Activated naive CD8-positive, alpha-beta T cell treated with anti-CD3 and anti-CD28 coated beads, Interleukin-2, amount 50 U/mL, for 24 hours (primary cell): ENCODE measurements at regions not wholly inside any gene's neighbourhood (a gene's known extent, or its start where the extent isn't known, plus 50 kb on each side); places are given as distances from the start of the nearest gene placed in this dataset.

Source experiments
- ATAC-seq: fragments of 150-1000 bp; cut with Tn5 transposase; one replicate; pipeline ENCODE4 v1.10.0; 2021
- DNase-seq: peaks from one replicate; pipeline ENCODE4 v3.0.0; 2021
- H3K27ac Mint-ChIP-seq: one replicate; pipeline ENCODE4 v1.8.0; 2021; ENCODE audit warnings: mild to moderate bottlenecking, mixed read lengths
- H3K27me3 Mint-ChIP-seq: one replicate; pipeline ENCODE4 v1.8.0; 2021; ENCODE audit warnings: mixed read lengths
- H3K36me3 Mint-ChIP-seq: one replicate; pipeline ENCODE4 v1.8.0; 2021; ENCODE audit warnings: low read depth, mixed read lengths
- H3K4me1 Mint-ChIP-seq: one replicate; pipeline ENCODE4 v1.8.0; 2021; ENCODE audit warnings: mixed read lengths
- H3K4me3 Mint-ChIP-seq: one replicate; pipeline ENCODE4 v1.8.0; 2021; ENCODE audit warnings: mild to moderate bottlenecking, moderate library complexity, mixed read lengths
- H3K9me3 Mint-ChIP-seq: one replicate; pipeline ENCODE4 v1.8.0; 2021; ENCODE audit warnings: mixed read lengths

DNA sequence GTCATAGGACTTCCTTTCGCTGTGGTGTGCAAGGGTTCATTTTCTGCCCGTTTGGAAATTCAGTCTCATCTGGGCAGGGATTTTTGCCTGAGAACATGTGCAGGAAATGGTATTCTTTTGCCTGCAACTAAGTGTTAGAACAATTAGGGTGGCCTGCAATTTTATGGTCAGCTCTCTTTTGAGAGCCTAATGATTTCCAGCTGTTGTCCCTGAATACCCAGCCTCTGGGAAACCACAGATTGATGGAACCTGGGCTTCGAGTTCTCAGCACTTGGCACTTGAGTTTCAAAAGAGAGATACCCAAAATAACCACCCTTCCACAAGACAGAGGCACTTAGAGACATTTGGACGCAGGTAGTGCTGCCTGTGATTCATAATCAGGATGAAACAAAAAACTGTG, 217.2 kb upstream of the FOXA2 start:
- Mint-ChIP-seq H3K9me3 (no peaks in the 10 kb centered on the region), H3K27ac (no peak overlapping the region)
- DNase-seq: no peak

DNA sequence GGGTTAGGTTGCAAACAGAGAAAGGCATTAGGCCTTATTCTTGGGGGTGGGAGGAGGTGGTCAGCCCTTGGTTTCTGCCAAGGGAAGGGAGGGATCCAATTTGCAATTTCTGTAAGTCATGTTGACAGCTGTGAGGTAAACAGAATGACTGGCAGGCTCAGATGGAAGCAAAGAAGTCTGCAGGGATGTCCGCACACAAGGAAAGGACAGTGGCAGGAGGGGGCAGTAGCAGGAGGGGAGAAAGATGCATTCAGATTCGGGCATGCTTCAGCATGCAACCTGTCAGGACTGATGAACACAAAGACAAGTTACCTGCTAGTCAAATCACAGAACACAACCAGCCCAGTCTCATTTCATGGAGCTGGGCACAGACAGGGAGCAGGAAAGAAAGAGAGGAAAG, 217.9 kb upstream of the FOXA2 start:
- Mint-ChIP-seq H3K36me3 (no peaks in the 10 kb centered on the region), H3K4me3 (no peak overlapping the region), H3K27me3 (no peaks in the 10 kb centered on the region), H3K9me3 (no peaks in the 10 kb centered on the region), H3K27ac (no peak overlapping the region), H3K4me1 (no peaks in the 10 kb centered on the region)
- DNase-seq (no peak), ATAC-seq (no peak)

More for the DNA sequence above, 217.2 kb upstream of the FOXA2 start:
- no peak for ATAC-seq
- H3K4me1 Mint-ChIP-seq: no peaks in the 10 kb centered on the region
- no peak overlapping the region for H3K4me3 Mint-ChIP-seq
- H3K36me3 Mint-ChIP-seq: no peaks in the 10 kb centered on the region
- H3K27me3 Mint-ChIP-seq: no peaks in the 10 kb centered on the region

DNA sequence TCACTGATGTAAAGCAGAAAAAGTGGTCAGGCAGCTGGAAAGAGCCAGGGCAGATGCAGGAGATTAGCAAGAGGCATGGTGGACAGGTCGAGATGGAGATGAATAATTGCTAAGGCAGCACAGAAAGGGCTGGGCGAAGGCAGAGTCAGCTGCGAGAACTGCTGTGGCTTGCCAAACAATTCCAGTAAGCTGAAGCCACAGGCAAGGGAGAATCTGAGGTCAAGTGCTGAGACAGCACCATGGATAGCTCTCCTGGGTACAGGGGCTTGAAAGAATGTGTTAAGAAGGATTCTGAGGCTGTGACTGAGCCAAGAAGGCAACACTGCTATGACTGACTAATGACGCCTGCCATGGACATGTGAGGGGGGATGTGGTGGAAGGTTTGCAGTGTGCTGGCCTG, 220.8 kb upstream of the FOXA2 start:
- Mint-ChIP-seq H3K27ac (no peak overlapping the region), H3K9me3 (no peaks in the 10 kb centered on the region), H3K4me1 (no peaks in the 10 kb centered on the region), H3K4me3 (no peak overlapping the region), H3K36me3 (no peaks in the 10 kb centered on the region), H3K27me3 (no peaks in the 10 kb centered on the region)
- no peak for ATAC-seq
- no peak for DNase-seq

DNA sequence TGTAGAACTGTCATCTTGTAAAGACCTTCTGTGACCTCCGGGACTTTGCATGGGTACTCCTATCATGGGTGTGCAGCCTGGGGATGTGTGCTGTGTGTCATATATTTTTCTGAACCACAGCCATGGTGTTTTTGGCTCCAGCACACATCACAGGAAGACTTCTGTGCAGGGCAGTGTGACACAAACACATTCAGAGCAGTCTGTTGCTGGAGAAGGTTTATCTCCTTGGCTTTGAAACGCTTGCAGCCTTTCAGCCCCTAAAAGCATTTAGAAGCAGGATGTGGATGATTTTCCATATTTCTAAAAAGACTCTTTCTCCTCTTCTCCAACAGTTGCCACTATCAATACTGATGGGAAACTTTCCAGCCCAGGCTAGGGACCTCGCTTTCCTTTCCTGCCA, 221.6 kb upstream of the FOXA2 start:
- ATAC-seq: no peak
- H3K4me3 Mint-ChIP-seq: no peak overlapping the region

DNA sequence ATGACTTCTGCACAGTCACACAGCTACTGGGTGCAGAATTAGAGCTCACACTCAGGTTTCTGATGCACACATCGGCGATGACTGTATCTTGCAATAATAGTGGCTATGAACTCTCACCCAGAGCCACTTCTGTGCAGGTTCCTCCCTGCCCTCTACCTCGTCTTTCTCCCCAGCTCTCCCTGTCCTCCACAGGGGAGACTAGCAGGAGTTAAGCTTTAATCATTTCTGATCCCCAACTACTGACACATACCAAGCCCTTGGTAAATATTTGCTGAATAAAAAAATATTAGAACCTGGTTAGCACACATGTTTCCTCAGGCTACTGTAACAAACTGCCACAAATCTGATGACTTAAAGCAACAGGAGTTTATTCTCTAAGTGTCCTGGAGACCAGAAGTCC, 222.7 kb upstream of the FOXA2 start:
- DNase-seq (no peak), ATAC-seq (no peak)
- Mint-ChIP-seq H3K4me3 (no peak overlapping the region), H3K4me1 (no peaks in the 10 kb centered on the region), H3K9me3 (no peaks in the 10 kb centered on the region), H3K36me3 (no peaks in the 10 kb centered on the region), H3K27me3 (no peaks in the 10 kb centered on the region), H3K27ac (no peak overlapping the region)

More for the DNA sequence above, 221.6 kb upstream of the FOXA2 start:
- no peaks in the 10 kb centered on the region for H3K27me3 Mint-ChIP-seq
- H3K36me3 Mint-ChIP-seq: no peaks in the 10 kb centered on the region
- no peak overlapping the region for H3K27ac Mint-ChIP-seq
- no peaks in the 10 kb centered on the region for H3K9me3 Mint-ChIP-seq
- H3K4me1 Mint-ChIP-seq: no peaks in the 10 kb centered on the region
- no peak for DNase-seq

DNA sequence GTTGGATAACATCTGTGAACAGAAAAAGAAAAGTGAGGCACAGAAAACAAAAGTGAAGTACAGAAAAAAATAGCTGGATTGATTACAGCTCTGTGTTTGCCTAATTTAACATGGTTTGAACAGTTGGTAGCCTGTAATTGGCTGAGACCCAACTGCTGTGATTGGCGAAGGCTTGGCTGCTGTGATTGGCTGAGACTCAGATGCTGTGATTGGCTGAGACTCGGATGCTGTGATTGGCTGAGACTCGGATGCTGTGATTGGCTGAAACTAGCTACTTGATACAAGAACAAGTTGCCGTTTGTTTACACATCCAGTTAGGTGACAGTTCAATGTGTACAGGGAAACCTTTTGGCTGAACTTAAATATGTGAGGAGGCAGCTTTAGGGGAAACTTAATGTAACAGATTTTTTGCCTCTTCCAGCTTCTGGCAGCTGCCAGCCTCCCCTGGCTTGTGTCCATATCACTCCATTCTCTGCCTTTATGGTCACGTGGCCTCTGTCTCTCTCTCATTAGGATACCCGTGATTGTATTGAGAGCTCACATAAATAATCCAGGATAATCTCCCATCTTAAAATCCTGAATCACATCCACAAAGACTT, 223.4 kb upstream of the FOXA2 start:
- Mint-ChIP-seq H3K4me1 (no peaks in the 10 kb centered on the region), H3K27me3 (no peaks in the 10 kb centered on the region), H3K4me3 (no peak overlapping the region), H3K27ac (no peak overlapping the region), H3K36me3 (no peaks in the 10 kb centered on the region), H3K9me3 (no peaks in the 10 kb centered on the region)
- DNase-seq (no peak), ATAC-seq (no peak)

DNA sequence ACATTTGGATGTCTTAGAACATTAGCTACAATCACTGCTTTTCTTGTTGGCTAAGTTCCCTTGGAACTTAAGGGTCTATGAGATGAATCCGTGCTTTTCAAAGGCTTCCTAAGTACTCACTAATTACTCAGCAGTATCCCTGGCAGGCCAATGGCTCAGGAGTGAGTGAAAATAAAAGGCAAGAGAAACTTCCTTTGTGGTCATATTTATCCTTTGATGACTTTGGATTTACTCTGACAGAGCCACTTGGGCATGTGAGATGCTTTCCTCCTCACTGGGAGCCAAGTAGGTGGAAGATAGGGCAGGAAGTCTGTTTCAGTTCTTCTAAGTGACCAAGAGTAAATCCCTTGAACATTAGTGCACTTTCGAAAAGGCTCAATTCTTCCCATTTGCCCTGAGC, 224.3 kb upstream of the FOXA2 start:
- no peak for ATAC-seq
- H3K4me1 Mint-ChIP-seq: no peaks in the 10 kb centered on the region

DNA sequence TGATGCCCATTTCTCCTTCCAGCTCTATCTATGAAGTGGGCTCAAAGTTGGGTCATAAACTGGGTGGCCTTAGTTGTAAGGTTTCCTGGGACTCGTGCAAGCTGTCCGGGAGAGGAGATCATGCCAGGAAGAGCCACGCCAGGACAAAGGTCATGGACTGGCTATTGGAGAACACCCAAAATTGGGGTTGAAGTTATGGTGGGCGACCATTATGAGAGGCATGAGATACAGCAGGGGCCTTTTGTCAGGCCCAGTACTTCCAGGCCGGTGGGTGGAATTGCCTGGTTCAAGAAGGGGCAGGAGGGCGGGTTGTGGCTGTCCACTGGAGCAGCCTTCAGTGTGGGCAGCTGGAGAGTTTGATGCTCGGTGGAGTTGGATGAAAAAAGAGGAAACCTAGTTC, 225.1 kb upstream of the SSTR4 start:
- Mint-ChIP-seq H3K27me3 (peaks cover 6% of the 10 kb centered on the region), H3K9me3 (no peaks in the 10 kb centered on the region), H3K4me1 (no peaks in the 10 kb centered on the region), H3K27ac (no peak overlapping the region), H3K4me3 (no peak overlapping the region), H3K36me3 (no peaks in the 10 kb centered on the region)
- no peak for DNase-seq
- no peak for ATAC-seq

More for the DNA sequence above, 224.3 kb upstream of the FOXA2 start:
- Mint-ChIP-seq H3K4me3 (no peak overlapping the region), H3K36me3 (no peaks in the 10 kb centered on the region), H3K27ac (no peak overlapping the region), H3K27me3 (peaks cover 2% of the 10 kb centered on the region), H3K9me3 (no peaks in the 10 kb centered on the region)
- DNase-seq: no peak

DNA sequence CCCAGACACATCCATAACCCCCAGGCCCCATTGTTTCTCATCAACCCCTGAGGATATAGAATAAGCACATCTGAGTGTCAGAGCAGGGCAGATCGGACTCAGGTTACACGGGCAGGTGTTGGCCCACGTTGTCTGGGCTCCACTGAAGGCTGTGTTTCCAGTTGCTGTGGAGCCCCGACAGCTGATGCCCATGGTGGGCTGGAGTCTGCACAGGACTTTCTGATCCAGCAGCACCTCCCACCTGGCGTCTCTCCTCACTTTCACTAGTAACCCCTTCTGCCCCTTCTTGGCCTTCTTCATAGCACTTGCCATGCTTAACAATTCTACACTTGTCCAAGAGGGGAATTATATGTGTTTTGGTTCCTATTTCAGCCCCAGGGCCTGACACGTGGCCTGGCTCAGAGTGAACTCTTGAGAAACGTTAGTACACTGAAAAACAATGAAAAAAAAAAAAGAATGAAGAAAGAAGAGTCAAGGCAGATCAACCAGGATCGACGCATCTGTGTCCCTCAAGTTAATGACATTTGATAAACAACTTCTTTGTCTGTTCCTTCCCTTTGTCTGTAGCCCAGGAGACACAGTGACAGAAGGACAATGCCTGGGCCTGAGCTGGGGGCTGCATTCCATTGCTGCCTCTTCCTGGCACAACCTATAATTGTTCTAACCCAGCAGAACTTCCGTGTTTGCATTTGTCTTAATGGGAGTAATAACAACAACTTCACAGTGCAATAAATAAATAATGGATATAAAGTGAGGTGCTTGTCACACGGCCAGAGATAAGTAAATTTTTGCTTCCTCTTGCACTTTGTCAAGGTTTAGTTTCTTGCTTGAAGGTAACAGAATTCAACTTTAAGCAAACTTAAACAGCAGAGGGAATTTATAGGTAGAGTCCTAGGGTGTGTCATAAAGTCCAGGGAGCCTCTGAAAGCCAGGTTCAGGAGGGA, 224.2 kb upstream of the SSTR4 start:
- no peaks in the 10 kb centered on the region for H3K9me3 Mint-ChIP-seq
- H3K4me3 Mint-ChIP-seq: no peak overlapping the region
- no peaks in the 10 kb centered on the region for H3K4me1 Mint-ChIP-seq
- H3K36me3 Mint-ChIP-seq: no peaks in the 10 kb centered on the region
- no peak overlapping the region for H3K27ac Mint-ChIP-seq
- ATAC-seq (no peak), DNase-seq (no peak)
- H3K27me3 Mint-ChIP-seq: peaks cover 8% of the 10 kb centered on the region

DNA sequence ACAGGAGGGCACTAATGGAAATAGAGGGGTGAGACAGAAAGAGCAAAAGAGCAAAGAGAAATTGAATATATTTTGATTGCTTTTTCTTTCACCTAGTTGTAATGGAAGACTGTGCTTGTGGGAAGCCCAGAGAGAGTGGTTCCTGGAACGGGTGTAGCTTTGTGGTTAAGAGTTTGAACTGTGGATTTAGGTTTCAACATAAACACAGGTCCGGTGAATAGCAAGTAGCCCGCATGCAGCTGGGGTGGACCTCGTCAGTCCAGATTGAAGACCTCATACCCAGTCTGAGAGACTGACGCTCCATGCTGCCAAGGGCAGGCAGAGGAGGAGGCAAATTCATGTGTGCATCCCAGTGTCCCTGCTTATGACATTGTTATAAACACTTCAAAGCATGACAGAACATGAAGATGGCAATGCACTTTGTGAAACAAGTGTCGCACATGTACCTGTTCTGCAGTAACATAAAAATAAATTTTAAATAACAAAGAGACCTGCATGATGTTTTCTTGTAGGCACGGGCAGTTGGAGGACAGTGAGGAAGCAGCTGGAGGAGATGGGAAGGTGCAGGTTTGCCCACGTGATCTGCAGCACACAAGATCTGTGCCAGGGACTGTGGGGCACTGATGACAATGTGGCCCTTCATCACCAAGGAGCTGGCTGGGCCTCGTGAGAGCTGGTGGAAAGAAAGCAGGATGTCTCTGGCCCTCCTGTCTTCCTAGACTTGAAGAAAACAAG, 220.5 kb upstream of the SSTR4 start:
- no peaks in the 10 kb centered on the region for H3K4me1 Mint-ChIP-seq

DNA sequence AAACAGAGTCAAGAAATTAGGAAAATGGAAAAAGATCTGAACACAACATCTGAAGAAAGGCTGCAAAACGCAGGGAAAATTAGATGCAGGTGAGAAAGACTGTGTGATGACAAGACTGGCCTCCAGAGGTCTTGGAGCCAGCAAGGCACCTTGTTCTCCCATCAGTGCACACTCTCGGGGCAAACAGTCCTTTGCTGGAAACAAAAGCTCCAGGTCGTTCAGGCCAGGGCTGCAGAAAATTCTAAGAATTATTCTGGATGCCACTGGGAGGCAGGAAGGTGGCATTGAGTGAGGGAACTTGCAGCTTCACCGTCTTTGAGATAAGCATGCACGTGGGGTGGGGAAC, 219.9 kb upstream of the SSTR4 start:
- no peak for ATAC-seq
- Mint-ChIP-seq H3K4me3 (no peak overlapping the region), H3K27ac (no peak overlapping the region), H3K27me3 (peaks cover 8% of the 10 kb centered on the region), H3K4me1 (no peaks in the 10 kb centered on the region), H3K9me3 (no peaks in the 10 kb centered on the region), H3K36me3 (no peaks in the 10 kb centered on the region)
- DNase-seq: no peak

More for the DNA sequence above, 220.5 kb upstream of the SSTR4 start:
- DNase-seq (no peak), ATAC-seq (no peak)
- Mint-ChIP-seq H3K27me3 (peaks cover 8% of the 10 kb centered on the region), H3K4me3 (no peak overlapping the region), H3K36me3 (no peaks in the 10 kb centered on the region), H3K27ac (no peak overlapping the region), H3K9me3 (no peaks in the 10 kb centered on the region)

DNA sequence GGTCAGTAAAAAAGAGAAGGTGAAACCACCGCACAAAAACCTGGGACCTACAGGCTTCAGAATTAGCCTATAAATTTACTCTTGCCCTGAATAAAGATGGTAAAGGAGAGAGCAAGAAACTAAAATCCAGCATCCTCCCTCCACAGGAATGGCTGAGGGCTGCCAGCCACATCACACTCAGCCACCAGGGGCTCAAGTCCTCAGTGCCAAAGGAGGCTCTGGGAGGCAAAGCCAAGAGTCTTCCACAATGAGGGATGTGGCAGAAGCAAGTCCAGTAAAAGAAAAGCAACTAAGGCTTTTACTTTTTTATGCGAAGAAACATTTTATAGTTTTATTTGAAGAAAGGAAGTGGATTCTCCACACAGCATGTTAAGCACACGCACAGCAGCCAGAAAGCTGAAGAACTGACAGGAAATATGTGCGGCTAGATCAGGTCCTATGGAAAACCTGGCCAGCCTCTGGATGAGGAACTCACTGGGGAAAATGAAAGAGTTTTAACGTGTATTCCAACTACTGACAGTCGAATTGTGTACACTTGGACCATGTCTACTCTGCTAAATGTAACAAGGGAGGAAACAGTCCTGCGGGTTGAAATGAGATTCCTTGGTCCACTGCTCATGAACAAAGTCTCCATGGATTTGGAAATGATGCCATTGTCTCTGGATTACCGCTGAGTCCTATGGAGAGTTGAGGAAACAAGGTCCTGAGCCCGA, 219.4 kb upstream of the SSTR4 start:
- no peak overlapping the region for H3K27ac Mint-ChIP-seq
- H3K4me3 Mint-ChIP-seq: no peak overlapping the region
- no peak for ATAC-seq
- H3K4me1 Mint-ChIP-seq: no peaks in the 10 kb centered on the region
- no peak for DNase-seq
- H3K27me3 Mint-ChIP-seq: peaks cover 8% of the 10 kb centered on the region
- H3K9me3 Mint-ChIP-seq: no peaks in the 10 kb centered on the region
- H3K36me3 Mint-ChIP-seq: no peaks in the 10 kb centered on the region

DNA sequence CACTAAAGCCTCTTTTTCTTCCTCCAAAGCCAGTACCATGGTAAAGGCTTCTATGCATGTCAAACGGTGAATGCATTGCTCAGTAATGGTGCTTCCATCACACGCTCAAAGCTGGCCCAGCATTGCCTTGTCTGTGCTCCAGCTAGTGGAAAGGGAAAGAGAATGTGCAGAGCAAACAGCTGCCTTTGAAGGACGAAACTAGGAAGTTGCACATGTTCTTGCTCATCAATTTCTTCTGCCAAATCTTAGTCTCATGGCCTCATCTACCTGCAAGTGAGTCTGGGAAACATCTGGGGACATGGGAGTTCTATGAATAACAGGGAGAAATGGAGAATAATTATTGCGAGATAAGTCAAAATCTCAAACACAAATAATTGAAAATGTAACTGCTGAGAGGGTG, 216.5 kb upstream of the SSTR4 start:
- no peak for DNase-seq
- H3K9me3 Mint-ChIP-seq: no peaks in the 10 kb centered on the region
- H3K4me3 Mint-ChIP-seq: no peak overlapping the region
- no peaks in the 10 kb centered on the region for H3K4me1 Mint-ChIP-seq
- no peak for ATAC-seq
- H3K27me3 Mint-ChIP-seq: peaks cover 6% of the 10 kb centered on the region
- H3K36me3 Mint-ChIP-seq: no peaks in the 10 kb centered on the region
- no peak overlapping the region for H3K27ac Mint-ChIP-seq

DNA sequence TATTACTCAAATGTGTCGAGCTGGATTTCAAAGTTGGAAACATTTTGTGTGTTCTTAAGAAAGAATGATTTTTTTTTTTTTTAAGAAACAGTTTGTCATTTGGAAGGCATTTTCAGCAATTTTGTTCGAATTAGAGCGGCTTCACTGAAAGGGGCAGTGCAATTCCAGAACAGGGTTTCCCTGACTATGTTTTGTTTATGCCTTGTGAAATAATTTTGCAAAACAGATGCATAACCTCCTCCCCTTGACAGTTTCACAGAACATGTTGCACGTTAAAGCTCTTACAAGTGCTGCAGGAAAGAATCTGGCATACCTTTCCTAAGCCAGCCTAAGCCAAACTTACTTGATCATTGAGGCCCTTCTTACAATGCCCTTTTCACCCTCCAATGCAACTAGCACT, 216.0 kb upstream of the SSTR4 start:
- DNase-seq (no peak), ATAC-seq (no peak)
- H3K36me3 Mint-ChIP-seq: no peaks in the 10 kb centered on the region
- no peak overlapping the region for H3K27ac Mint-ChIP-seq
- peaks cover 4% of the 10 kb centered on the region for H3K27me3 Mint-ChIP-seq
- no peak overlapping the region for H3K4me3 Mint-ChIP-seq
- H3K4me1 Mint-ChIP-seq: no peaks in the 10 kb centered on the region
- no peaks in the 10 kb centered on the region for H3K9me3 Mint-ChIP-seq
